Kidney epithelial cell (primary cell): ENCODE measurements at regions not wholly inside any gene's neighbourhood (a gene's known extent, or its start where the extent isn't known, plus 50 kb on each side); places are given as distances from the start of the nearest gene placed in this dataset.

Source experiments
- DNase-seq: peaks from one replicate; pipeline ENCODE4 v3.0.0-alpha.2; 2010; ENCODE audit warnings: low read depth
- H3K27me3 ChIP-seq: 2 replicates; pipeline ENCODE4 v1.6.0; 2011; ENCODE audit warnings: low read length; ENCODE audit not compliant: control insufficient read depth, insufficient read depth
- H3K36me3 ChIP-seq: 2 replicates; pipeline ENCODE4 v1.5.1; 2011; ENCODE audit warnings: low read length; ENCODE audit not compliant: control insufficient read depth, insufficient read depth
- H3K4me3 ChIP-seq: 2 replicates; pipeline ENCODE4 v1.5.1; 2011; ENCODE audit warnings: low read depth, mild to moderate bottlenecking, control low read depth, low read length
- TF ChIP-seq, protein P1 (sequence below): IDR thresholded peaks from 2 replicates; pipeline ENCODE4 v1.5.1; 2011; ENCODE audit warnings: mild to moderate bottlenecking, moderate library complexity, low read length, control low read depth, inconsistent platforms; ENCODE audit not compliant: insufficient read depth, poor library complexity, severe bottlenecking

DNA sequence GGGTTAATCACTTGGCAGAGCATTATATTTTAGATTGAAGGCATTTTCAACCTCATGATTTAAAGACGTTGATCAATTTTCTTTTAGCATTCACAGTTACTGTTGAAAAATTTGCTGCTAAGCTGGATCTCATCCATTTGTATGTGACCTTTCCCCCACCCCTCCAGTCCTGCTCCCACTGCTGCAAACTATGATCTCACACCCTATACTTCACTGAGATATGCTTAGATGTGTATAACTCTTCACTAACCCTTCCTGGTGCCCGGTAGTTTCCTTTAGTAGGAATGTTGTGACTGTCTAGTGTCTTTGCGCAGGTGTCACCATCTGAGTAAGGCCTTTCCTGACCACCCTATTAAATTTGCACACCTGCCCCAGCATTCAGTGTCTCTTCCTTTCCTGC is 67.0 kb upstream of the C1orf21 start:
- Histone ChIP-seq H3K27me3 (no peaks in the 10 kb centered on the region), H3K4me3 (no peak overlapping the region), H3K36me3 (no peaks in the 10 kb centered on the region)
- TF ChIP-seq, protein P1, sequence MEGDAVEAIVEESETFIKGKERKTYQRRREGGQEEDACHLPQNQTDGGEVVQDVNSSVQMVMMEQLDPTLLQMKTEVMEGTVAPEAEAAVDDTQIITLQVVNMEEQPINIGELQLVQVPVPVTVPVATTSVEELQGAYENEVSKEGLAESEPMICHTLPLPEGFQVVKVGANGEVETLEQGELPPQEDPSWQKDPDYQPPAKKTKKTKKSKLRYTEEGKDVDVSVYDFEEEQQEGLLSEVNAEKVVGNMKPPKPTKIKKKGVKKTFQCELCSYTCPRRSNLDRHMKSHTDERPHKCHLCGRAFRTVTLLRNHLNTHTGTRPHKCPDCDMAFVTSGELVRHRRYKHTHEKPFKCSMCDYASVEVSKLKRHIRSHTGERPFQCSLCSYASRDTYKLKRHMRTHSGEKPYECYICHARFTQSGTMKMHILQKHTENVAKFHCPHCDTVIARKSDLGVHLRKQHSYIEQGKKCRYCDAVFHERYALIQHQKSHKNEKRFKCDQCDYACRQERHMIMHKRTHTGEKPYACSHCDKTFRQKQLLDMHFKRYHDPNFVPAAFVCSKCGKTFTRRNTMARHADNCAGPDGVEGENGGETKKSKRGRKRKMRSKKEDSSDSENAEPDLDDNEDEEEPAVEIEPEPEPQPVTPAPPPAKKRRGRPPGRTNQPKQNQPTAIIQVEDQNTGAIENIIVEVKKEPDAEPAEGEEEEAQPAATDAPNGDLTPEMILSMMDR, result no peak
- no peak for DNase-seq

DNA sequence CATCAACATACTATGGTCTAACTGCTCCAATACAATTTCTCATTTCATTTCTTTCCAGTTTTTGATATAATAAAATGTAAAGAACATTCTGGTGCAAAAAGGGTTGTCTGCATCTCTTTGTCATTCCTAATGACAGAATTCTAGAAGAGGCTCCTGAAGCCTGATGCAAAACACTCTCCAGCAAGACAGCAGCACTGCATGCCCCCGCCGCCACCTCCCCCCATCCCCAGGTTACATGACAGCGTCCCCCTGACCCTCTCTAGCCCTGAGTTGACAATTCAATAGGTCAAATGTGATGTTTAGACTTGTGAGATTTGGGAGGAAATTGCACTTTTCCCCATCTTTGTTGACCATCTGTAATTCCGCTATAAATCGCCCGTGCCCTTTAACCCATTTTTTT is 64.6 kb upstream of the C1orf21 start:
- TF ChIP-seq, protein P1, result no peak

DNA sequence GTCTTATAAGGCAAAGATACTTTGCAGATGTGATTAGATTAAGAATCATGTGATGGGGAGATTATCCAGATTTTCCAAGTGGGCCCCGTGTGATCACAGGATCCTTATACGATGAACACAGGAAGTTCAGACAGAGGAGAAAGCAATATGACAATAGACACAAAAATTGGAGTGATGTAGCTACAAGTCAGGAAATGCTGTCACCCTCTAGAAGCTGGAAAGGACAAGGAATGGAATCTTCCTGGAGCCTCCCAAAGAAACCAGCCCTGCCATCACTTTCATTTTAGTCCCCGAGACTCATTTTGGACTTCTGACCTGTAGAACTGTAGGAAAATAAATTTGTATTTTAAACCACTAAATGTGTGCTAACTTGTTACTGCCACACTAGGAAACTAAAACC is 61.9 kb upstream of the C1orf21 start:
- no peak for DNase-seq
- H3K4me3 ChIP-seq, result no peak overlapping the region
- H3K27me3 ChIP-seq, result no peaks in the 10 kb centered on the region
- H3K36me3 ChIP-seq, result no peaks in the 10 kb centered on the region
- TF ChIP-seq, protein P1, result no peak

More for the DNA sequence above, 64.6 kb upstream of the C1orf21 start:
- no peak for DNase-seq
- H3K36me3 ChIP-seq, result no peaks in the 10 kb centered on the region
- no peaks in the 10 kb centered on the region for H3K27me3 ChIP-seq
- H3K4me3 ChIP-seq, result no peak overlapping the region

DNA sequence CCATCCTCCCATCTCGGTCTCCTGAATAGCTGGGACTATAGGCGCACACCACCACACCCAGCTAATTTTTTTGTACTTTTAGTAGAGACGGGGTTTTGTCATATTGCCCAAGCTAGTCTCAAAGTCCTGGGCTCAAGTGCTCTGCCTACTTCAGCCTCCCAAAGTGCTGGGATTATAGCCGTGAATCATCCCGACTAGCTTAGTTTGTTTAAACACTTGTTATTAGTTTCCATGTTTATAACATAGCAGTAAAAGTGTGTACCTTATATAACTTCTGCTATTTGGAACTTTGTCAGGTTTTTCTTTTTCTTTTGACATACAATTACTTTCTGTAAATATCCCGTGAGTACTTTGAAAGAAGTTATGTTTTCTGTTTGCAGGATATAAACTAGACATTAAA is 60.6 kb upstream of the C1orf21 start:
- Histone ChIP-seq H3K36me3 (no peaks in the 10 kb centered on the region), H3K4me3 (no peak overlapping the region), H3K27me3 (no peaks in the 10 kb centered on the region)
- no peak for DNase-seq
- TF ChIP-seq, protein P1, result no peak

DNA sequence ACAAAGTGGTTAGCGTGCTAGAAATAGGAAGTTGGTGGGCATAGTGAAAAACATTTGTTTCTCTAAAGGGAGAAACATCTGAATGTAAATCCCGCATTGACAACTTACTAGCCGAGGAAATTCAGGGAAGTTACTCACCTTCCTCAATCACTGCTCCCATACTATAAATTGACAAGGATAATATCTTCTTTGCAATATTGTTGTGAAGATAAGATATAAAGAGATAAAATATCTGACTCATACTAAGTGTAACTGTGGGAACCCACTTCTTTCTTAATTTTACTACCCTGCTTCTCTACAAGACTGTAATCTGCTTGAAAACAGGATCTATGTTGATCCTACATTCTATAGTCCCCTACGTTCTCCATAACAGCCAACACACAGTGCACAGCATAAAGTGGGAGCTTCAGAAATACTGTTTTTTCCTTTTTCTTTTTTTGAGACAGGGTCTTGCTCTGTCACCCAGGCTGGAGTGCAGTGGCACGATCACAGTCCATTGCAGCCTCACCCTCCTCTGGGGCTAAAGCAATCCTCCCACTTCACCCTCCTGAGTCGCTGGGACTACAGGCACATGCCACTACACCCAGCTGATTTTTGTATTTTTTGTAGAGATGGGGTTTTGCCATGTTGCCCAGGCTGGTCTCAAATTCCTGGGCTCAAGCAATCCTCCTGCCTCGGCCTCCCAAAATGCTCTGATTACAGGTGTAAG is 57.4 kb upstream of the C1orf21 start:
- no peak overlapping the region for H3K4me3 ChIP-seq
- TF ChIP-seq, protein P1, result no peak

More for the DNA sequence above, 57.4 kb upstream of the C1orf21 start:
- no peaks in the 10 kb centered on the region for H3K36me3 ChIP-seq
- DNase-seq, result no peak
- H3K27me3 ChIP-seq, result no peaks in the 10 kb centered on the region
